ENCODE measurements at regions not wholly inside any gene's neighbourhood (a gene's known extent, or its start where the extent isn't known, plus 50 kb on each side); places are given as distances from the start of the nearest gene placed in this dataset.

- DNase-seq (ENCODE audit: low spot score) = no peak
- Histone ChIP-seq H3K4me3 (no peak overlapping the region), H3K27ac (no peak overlapping the region)
- TF ChIP-seq CTCF (IDR thresholded peaks at IDR 0.05) = no peak
Observed at GRCh38 chr19:27890696-27891095, 1322.3 kb downstream of the UQCRFS1 start.

GRCh38 chr19:27890206-27890605, 1322.7 kb downstream of the UQCRFS1 start:
- Histone ChIP-seq H3K27ac (no peak overlapping the region), H3K4me3 (no peak overlapping the region)
- no peak for TF ChIP-seq CTCF (IDR thresholded peaks at IDR 0.05)
- DNase-seq (ENCODE audit: low spot score) = no peak

GRCh38 chr19:27889156-27889555, 1323.8 kb downstream of the UQCRFS1 start:
- H3K4me3 ChIP-seq = no peak overlapping the region
- H3K27ac ChIP-seq = no peak overlapping the region
- DNase-seq (ENCODE audit: low spot score) = no peak
- TF ChIP-seq CTCF (IDR thresholded peaks at IDR 0.05) = no peak

GRCh38 chr19:27887946-27888345, 1325.0 kb downstream of the UQCRFS1 start:
- no peak overlapping the region for H3K4me3 ChIP-seq
- DNase-seq (ENCODE audit: low spot score) = no peak
- no peak for TF ChIP-seq CTCF (IDR thresholded peaks at IDR 0.05)
- no peak overlapping the region for H3K27ac ChIP-seq

- DNase-seq (ENCODE audit: low spot score) = no peak
- Histone ChIP-seq H3K4me3 (no peak overlapping the region), H3K27ac (no peak overlapping the region)
- TF ChIP-seq CTCF (IDR thresholded peaks at IDR 0.05) = no peak
Observed at GRCh38 chr19:27885359-27885758, 1327.6 kb downstream of the UQCRFS1 start.

GRCh38 chr19:27884376-27884775, 1328.6 kb downstream of the UQCRFS1 start:
- Histone ChIP-seq H3K27ac (no peak overlapping the region), H3K4me3 (no peak overlapping the region)
- no peak for DNase-seq (ENCODE audit: low spot score)
- no peak for TF ChIP-seq CTCF (IDR thresholded peaks at IDR 0.05)

GRCh38 chr19:27881213-27881612, 1331.7 kb downstream of the UQCRFS1 start:
- H3K4me3 ChIP-seq = no peak overlapping the region
- DNase-seq (ENCODE audit: low spot score) = no peak
- H3K27ac ChIP-seq = no peak overlapping the region
- no peak for TF ChIP-seq CTCF (IDR thresholded peaks at IDR 0.05)

All from coronary artery (tissue), 2 donors.